ENCODE measurements at regions not wholly inside any gene's neighbourhood (a gene's known extent, or its start where the extent isn't known, plus 50 kb on each side); places are given as distances from the start of the nearest gene placed in this dataset.

DNA sequence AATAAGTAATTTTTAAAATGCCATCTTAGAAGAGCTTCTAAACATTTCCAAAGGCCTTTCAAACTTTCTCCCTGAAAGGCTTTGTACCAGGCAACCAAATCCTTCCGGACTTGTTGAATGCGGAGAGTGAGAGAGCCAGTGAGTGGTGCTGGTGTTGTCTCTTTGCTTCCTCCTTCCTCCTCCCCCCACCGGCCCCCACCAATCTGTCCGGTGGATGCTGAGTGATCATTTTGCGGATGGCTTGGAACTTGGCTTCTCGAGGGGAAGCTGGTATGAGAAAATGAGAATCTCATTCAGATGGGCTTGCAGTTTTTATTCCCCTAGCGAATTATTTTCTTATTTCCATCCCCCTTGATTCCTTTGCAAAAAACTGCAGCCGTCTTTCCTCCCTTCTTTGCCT, 97.3 kb downstream of the ANKRD60 start:
- Histone ChIP-seq H2AFZ (ENCODE audit: low read length) (no peak overlapping the region), H3F3A (ENCODE audit: insufficient read depth, low read length) (no peaks in the 10 kb centered on the region), H3K79me2 (ENCODE audit: insufficient read depth, low read length) (no peaks in the 10 kb centered on the region), H4K20me1 (ENCODE audit: insufficient read depth, low read length) (no peaks in the 10 kb centered on the region), H3K4me2 (ENCODE audit: low read length) (no peak overlapping the region), H3K27ac (ENCODE audit: low read depth, low read length, poor library complexity, severe bottlenecking) (no peak overlapping the region), H3K4me3 (ENCODE audit: low read depth, low read length, poor library complexity, severe bottlenecking) (no peak overlapping the region), H3K9me3 (ENCODE audit: low read length) (no peaks in the 10 kb centered on the region), H3K4me1 (ENCODE audit: insufficient read depth, low read length, severe bottlenecking) (no peaks in the 10 kb centered on the region), H3K27me3 (ENCODE audit: insufficient read depth, low read length) (no peaks in the 10 kb centered on the region), H3K36me3 (ENCODE audit: insufficient read depth, low read length) (no peaks in the 10 kb centered on the region), H3K9me2 (ENCODE audit: low read depth, low read length) (no peaks in the 10 kb centered on the region), H3K9ac (ENCODE audit: low read length) (no peak overlapping the region)
- TF ChIP-seq, protein P1, sequence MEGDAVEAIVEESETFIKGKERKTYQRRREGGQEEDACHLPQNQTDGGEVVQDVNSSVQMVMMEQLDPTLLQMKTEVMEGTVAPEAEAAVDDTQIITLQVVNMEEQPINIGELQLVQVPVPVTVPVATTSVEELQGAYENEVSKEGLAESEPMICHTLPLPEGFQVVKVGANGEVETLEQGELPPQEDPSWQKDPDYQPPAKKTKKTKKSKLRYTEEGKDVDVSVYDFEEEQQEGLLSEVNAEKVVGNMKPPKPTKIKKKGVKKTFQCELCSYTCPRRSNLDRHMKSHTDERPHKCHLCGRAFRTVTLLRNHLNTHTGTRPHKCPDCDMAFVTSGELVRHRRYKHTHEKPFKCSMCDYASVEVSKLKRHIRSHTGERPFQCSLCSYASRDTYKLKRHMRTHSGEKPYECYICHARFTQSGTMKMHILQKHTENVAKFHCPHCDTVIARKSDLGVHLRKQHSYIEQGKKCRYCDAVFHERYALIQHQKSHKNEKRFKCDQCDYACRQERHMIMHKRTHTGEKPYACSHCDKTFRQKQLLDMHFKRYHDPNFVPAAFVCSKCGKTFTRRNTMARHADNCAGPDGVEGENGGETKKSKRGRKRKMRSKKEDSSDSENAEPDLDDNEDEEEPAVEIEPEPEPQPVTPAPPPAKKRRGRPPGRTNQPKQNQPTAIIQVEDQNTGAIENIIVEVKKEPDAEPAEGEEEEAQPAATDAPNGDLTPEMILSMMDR (IDR thresholded peaks at IDR 0.05; ENCODE audit: low read length): no peak
- no peak for TF ChIP-seq EZH2 (IDR thresholded peaks at IDR 0.05; ENCODE audit: borderline replicate concordance, low read length)

DNA sequence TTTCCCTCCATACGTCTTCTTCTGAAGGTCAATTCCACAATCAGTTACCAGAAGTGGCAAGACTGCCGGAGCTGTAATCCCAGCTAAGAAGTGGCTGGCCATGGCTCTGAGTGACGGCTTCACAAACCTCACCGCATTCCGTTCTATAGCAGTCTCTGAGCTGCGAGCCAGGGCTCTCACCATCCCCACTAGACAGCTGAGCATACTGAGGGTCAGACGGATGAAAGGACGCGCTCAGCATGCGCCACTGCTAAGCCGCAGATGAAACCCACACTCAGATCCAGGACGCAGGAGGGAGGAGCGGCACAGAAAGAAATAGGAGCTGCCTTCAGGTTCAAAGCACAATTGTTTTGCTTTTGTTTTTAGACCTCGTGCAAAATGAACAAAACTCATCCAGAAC, 97.9 kb downstream of the ANKRD60 start:
- H3K27ac ChIP-seq (ENCODE audit: low read depth, low read length, poor library complexity, severe bottlenecking): no peak overlapping the region
- no peak overlapping the region for H3K4me3 ChIP-seq (ENCODE audit: low read depth, low read length, poor library complexity, severe bottlenecking)
- no peak for TF ChIP-seq EZH2 (IDR thresholded peaks at IDR 0.05; ENCODE audit: borderline replicate concordance, low read length)
- TF ChIP-seq, protein P1 (IDR thresholded peaks at IDR 0.05; ENCODE audit: low read length): no peak

DNA sequence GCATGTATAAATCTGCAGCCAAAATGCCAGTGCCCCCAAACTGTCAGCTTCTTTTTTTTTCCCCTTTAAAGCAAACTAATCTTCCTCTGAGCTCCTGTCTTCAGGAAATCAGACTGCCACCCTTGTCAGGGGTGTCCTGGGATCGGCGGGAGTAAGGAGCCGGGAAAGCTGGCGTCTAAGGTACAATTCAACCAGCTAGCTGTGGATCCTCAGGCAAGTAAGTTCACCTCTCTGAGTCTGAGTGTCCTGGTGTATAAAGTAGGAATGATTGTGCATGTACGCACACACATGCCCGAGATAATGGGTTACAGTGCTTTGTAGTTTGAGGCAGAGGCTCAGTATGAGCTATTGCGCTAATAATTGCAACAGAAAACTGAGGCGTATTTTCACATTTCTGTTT, 98.3 kb downstream of the ANKRD60 start:
- Histone ChIP-seq H3K27ac (ENCODE audit: low read depth, low read length, poor library complexity, severe bottlenecking) (no peak overlapping the region), H4K20me1 (ENCODE audit: insufficient read depth, low read length) (no peaks in the 10 kb centered on the region), H3K4me3 (ENCODE audit: low read depth, low read length, poor library complexity, severe bottlenecking) (no peak overlapping the region), H3K36me3 (ENCODE audit: insufficient read depth, low read length) (no peaks in the 10 kb centered on the region), H3K9ac (ENCODE audit: low read length) (no peak overlapping the region), H3K79me2 (ENCODE audit: insufficient read depth, low read length) (no peaks in the 10 kb centered on the region), H3K9me2 (ENCODE audit: low read depth, low read length) (no peaks in the 10 kb centered on the region), H2AFZ (ENCODE audit: low read length) (no peak overlapping the region), H3K9me3 (ENCODE audit: low read length) (no peaks in the 10 kb centered on the region), H3K4me1 (ENCODE audit: insufficient read depth, low read length, severe bottlenecking) (no peaks in the 10 kb centered on the region), H3F3A (ENCODE audit: insufficient read depth, low read length) (no peaks in the 10 kb centered on the region), H3K27me3 (ENCODE audit: insufficient read depth, low read length) (no peaks in the 10 kb centered on the region), H3K4me2 (ENCODE audit: low read length) (no peak overlapping the region)
- TF ChIP-seq, protein P1 (IDR thresholded peaks at IDR 0.05; ENCODE audit: low read length): no peak
- TF ChIP-seq EZH2 (IDR thresholded peaks at IDR 0.05; ENCODE audit: borderline replicate concordance, low read length): no peak

More for the DNA sequence above, 97.9 kb downstream of the ANKRD60 start:
- no peaks in the 10 kb centered on the region for H3F3A ChIP-seq (ENCODE audit: insufficient read depth, low read length)
- H3K79me2 ChIP-seq (ENCODE audit: insufficient read depth, low read length): no peaks in the 10 kb centered on the region
- H3K4me2 ChIP-seq (ENCODE audit: low read length): no peak overlapping the region
- H2AFZ ChIP-seq (ENCODE audit: low read length): no peak overlapping the region
- H3K9me3 ChIP-seq (ENCODE audit: low read length): no peaks in the 10 kb centered on the region
- H3K4me1 ChIP-seq (ENCODE audit: insufficient read depth, low read length, severe bottlenecking): no peaks in the 10 kb centered on the region
- no peaks in the 10 kb centered on the region for H3K9me2 ChIP-seq (ENCODE audit: low read depth, low read length)
- H4K20me1 ChIP-seq (ENCODE audit: insufficient read depth, low read length): no peaks in the 10 kb centered on the region
- no peaks in the 10 kb centered on the region for H3K27me3 ChIP-seq (ENCODE audit: insufficient read depth, low read length)
- H3K36me3 ChIP-seq (ENCODE audit: insufficient read depth, low read length): no peaks in the 10 kb centered on the region
- no peak overlapping the region for H3K9ac ChIP-seq (ENCODE audit: low read length)

Measured in OCI-LY1 (cell line).